WTC11 (cell line): ENCODE measurements at regions not wholly inside any gene's neighbourhood (a gene's known extent, or its start where the extent isn't known, plus 50 kb on each side); places are given as distances from the start of the nearest gene placed in this dataset.

Source experiments
- ATAC-seq: fragments of 200-7000 bp; cut with Tn5 transposase; 2 replicates; pipeline ENCODE4 v1.10.0; 2021; ENCODE audit warnings: mild to moderate bottlenecking, moderate library complexity
- CTCF ChIA-PET: fragments of 300-600 bp; sonication (Branson Sonifier 250); formaldehyde crosslinking; loops from one replicate; lab custom pipeline; 2021; ENCODE audit warnings: antibody characterized with exemption; lab: Charles Lee
- POLR2A ChIA-PET: fragments of 350-600 bp; sonication (Branson Sonifier 250); formaldehyde crosslinking; loops from one replicate; lab custom pipeline; 2021; ENCODE audit warnings: antibody characterized with exemption; lab: Charles Lee
- DNase-seq: peaks from one replicate; pipeline ENCODE4 v3.0.0; 2021; ENCODE audit warnings: low spot score
- H3K27ac Mint-ChIP-seq: 2 replicates; pipeline ENCODE4 v1.8.0; 2021; ENCODE audit warnings: mixed read lengths
- H3K27me3 Mint-ChIP-seq: 2 replicates; pipeline ENCODE4 v1.8.0; 2021; ENCODE audit warnings: low read depth, mild to moderate bottlenecking, moderate library complexity, mixed read lengths
- H3K36me3 Mint-ChIP-seq: 2 replicates; pipeline ENCODE4 v1.8.0; 2021; ENCODE audit warnings: mixed read lengths
- H3K4me1 Mint-ChIP-seq: 2 replicates; pipeline ENCODE4 v1.8.0; 2022; ENCODE audit warnings: mixed read lengths
- H3K4me3 Mint-ChIP-seq: 2 replicates; pipeline ENCODE4 v1.8.0; 2021; ENCODE audit warnings: mild to moderate bottlenecking, moderate library complexity, mixed read lengths
- H3K9me3 Mint-ChIP-seq: 2 replicates; pipeline ENCODE4 v1.8.0; 2021; ENCODE audit warnings: mixed read lengths
- CREM ChIP-seq: sonication (generic); formaldehyde crosslinking; IDR thresholded peaks from 2 replicates; pipeline ENCODE4 v1.8.1; 2022; ENCODE audit warnings: mild to moderate bottlenecking, missing genetic modification reagents, moderate library complexity
- ELF4 ChIP-seq: sonication (generic); formaldehyde crosslinking; IDR thresholded peaks from 2 replicates; pipeline ENCODE4 v1.8.1; 2022; ENCODE audit warnings: low read depth, mild to moderate bottlenecking, moderate library complexity, missing genetic modification reagents
- EMX1 ChIP-seq: fragments of 250-450 bp; sonication (Bioruptor Pico); IDR thresholded peaks from 2 replicates; pipeline ENCODE4 v1.8.0; 2021; ENCODE audit warnings: mild to moderate bottlenecking
- FOXJ3 ChIP-seq: sonication (generic); formaldehyde crosslinking; IDR thresholded peaks from 2 replicates; pipeline ENCODE4 v1.9.0; 2021; ENCODE audit warnings: missing genetic modification reagents, mild to moderate bottlenecking, borderline replicate concordance
- FOXK1 ChIP-seq: sonication (generic); formaldehyde crosslinking; IDR thresholded peaks from 2 replicates; pipeline ENCODE4 v1.8.0; 2022; ENCODE audit warnings: mild to moderate bottlenecking, moderate library complexity, missing genetic modification reagents
- KAT7 ChIP-seq: sonication (generic); formaldehyde crosslinking; IDR thresholded peaks from 2 replicates; pipeline ENCODE4 v1.8.1; 2023; ENCODE audit warnings: missing genetic modification reagents, mild to moderate bottlenecking, borderline replicate concordance
- NFE2L1 ChIP-seq: sonication (generic); formaldehyde crosslinking; IDR thresholded peaks from 2 replicates; pipeline ENCODE4 v1.8.1; 2023; ENCODE audit warnings: missing genetic modification reagents
- OVOL2 ChIP-seq: fragments of 250-450 bp; sonication (Bioruptor Pico); IDR thresholded peaks from 2 replicates; pipeline ENCODE4 v1.9.0; 2021; ENCODE audit warnings: mild to moderate bottlenecking, borderline replicate concordance
- PRRX2 ChIP-seq: fragments of 250-450 bp; sonication (Bioruptor Pico); IDR thresholded peaks from 2 replicates; pipeline ENCODE4 v1.8.0; 2021; ENCODE audit warnings: mild to moderate bottlenecking
- SMAD3 ChIP-seq: sonication (generic); formaldehyde crosslinking; IDR thresholded peaks from 2 replicates; pipeline ENCODE4 v1.8.0; 2022; ENCODE audit warnings: missing genetic modification reagents, mild to moderate bottlenecking, borderline replicate concordance
- SOX15 ChIP-seq: fragments of 250-450 bp; sonication (Bioruptor Pico); IDR thresholded peaks from 2 replicates; pipeline ENCODE4 v1.9.0; 2021; ENCODE audit warnings: mild to moderate bottlenecking
- TCF7 ChIP-seq: sonication (generic); formaldehyde crosslinking; IDR thresholded peaks from 2 replicates; pipeline ENCODE4 v1.8.0; 2022; ENCODE audit warnings: mild to moderate bottlenecking, low read depth, missing genetic modification reagents, moderate library complexity
- TP53 ChIP-seq: sonication (generic); formaldehyde crosslinking; IDR thresholded peaks from 2 replicates; pipeline ENCODE4 v1.8.1; 2023; ENCODE audit warnings: mild to moderate bottlenecking, missing genetic modification reagents
- ZNF121 ChIP-seq: sonication (generic); formaldehyde crosslinking; IDR thresholded peaks from 2 replicates; pipeline ENCODE4 v1.8.0; 2023; ENCODE audit warnings: missing genetic modification reagents
- ZNF416 ChIP-seq: fragments of 250-450 bp; sonication (Bioruptor Pico); IDR thresholded peaks from 2 replicates; pipeline ENCODE4 v1.9.0; 2021; ENCODE audit warnings: mild to moderate bottlenecking, inconsistent platforms
- TF ChIP-seq, protein P1 (sequence below): sonication (generic); formaldehyde crosslinking; IDR thresholded peaks from 2 replicates; pipeline ENCODE4 v1.8.1; 2023; ENCODE audit warnings: mild to moderate bottlenecking, missing genetic modification reagents, moderate library complexity
- TF ChIP-seq, protein P2 (sequence below): sonication (generic); formaldehyde crosslinking; IDR thresholded peaks from 2 replicates; pipeline ENCODE4 v1.8.1; 2022; ENCODE audit warnings: mild to moderate bottlenecking, missing genetic modification reagents, moderate library complexity, borderline replicate concordance
- TF ChIP-seq, protein P3 (sequence below): sonication (generic); formaldehyde crosslinking; conservative IDR thresholded peaks from 2 replicates; pipeline ENCODE4 v1.8.1; 2022; ENCODE audit warnings: mild to moderate bottlenecking, missing genetic modification reagents
- TF ChIP-seq, protein P4 (sequence below): fragments of 250-450 bp; sonication (Bioruptor Pico); conservative IDR thresholded peaks from 2 replicates; pipeline ENCODE4 v1.9.0; 2021; ENCODE audit warnings: mild to moderate bottlenecking
- TF ChIP-seq, protein P5 (sequence below): fragments of 250-450 bp; sonication (Bioruptor Pico); IDR thresholded peaks from 2 replicates; pipeline ENCODE4 v1.9.0; 2021; ENCODE audit warnings: moderate library complexity, mild to moderate bottlenecking, inconsistent platforms, borderline replicate concordance
- TF ChIP-seq, protein P6 (sequence below): fragments of 200-600 bp; IDR thresholded peaks from 2 replicates; pipeline ENCODE4 v1.8.0; 2022; ENCODE audit warnings: antibody characterized with exemption
- TF ChIP-seq, protein P7 (sequence below): sonication (generic); formaldehyde crosslinking; IDR thresholded peaks from 2 replicates; pipeline ENCODE4 v1.8.0; 2023; ENCODE audit warnings: missing genetic modification reagents
- TF ChIP-seq, protein P8 (sequence below): fragments of 250-450 bp; sonication (Bioruptor Pico); IDR thresholded peaks from 2 replicates; pipeline ENCODE4 v1.9.0; 2021; ENCODE audit warnings: mild to moderate bottlenecking
- TF ChIP-seq, protein P9 (sequence below): sonication (generic); formaldehyde crosslinking; IDR thresholded peaks from 2 replicates; pipeline ENCODE4 v1.8.0; 2022; ENCODE audit warnings: missing genetic modification reagents

DNA sequence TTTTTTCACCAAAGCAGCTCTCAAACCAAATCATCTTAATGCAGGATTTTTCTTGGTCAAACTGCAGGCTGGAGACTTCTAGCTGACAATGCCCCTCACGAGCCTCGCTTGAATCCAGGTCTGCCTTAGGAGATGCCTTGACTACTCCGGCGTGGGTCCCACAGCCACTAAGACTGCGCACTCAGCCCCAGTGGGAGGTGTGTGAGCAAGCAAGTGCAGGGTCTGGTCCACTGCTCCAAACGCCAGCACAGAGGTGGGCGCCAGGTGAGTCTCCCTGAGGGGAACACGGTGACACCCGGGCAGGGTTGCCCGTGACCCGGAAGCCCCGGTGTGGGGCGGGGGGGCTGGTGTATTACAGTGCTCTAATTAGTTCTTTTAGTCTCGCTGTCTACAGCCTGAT lies 838.3 kb downstream of the NLGN4X start:
- no peak overlapping the region for H3K4me3 Mint-ChIP-seq
- no peaks in the 10 kb centered on the region for H3K27me3 Mint-ChIP-seq
- CTCF ChIA-PET = no interaction called here
- H3K9me3 Mint-ChIP-seq = peaks cover 19% of the 10 kb centered on the region
- no peaks in the 10 kb centered on the region for H3K4me1 Mint-ChIP-seq
- TF ChIP-seq FOXK1 (CRISPR knock-in tag) = no peak
- no peak for TF ChIP-seq SMAD3
- TF ChIP-seq, protein P1, sequence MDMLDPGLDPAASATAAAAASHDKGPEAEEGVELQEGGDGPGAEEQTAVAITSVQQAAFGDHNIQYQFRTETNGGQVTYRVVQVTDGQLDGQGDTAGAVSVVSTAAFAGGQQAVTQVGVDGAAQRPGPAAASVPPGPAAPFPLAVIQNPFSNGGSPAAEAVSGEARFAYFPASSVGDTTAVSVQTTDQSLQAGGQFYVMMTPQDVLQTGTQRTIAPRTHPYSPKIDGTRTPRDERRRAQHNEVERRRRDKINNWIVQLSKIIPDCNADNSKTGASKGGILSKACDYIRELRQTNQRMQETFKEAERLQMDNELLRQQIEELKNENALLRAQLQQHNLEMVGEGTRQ (CRISPR knock-in tag) = no peak
- TF ChIP-seq, protein P2, sequence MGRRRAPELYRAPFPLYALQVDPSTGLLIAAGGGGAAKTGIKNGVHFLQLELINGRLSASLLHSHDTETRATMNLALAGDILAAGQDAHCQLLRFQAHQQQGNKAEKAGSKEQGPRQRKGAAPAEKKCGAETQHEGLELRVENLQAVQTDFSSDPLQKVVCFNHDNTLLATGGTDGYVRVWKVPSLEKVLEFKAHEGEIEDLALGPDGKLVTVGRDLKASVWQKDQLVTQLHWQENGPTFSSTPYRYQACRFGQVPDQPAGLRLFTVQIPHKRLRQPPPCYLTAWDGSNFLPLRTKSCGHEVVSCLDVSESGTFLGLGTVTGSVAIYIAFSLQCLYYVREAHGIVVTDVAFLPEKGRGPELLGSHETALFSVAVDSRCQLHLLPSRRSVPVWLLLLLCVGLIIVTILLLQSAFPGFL (CRISPR knock-in tag) = no peak
- TF ChIP-seq, protein P3, sequence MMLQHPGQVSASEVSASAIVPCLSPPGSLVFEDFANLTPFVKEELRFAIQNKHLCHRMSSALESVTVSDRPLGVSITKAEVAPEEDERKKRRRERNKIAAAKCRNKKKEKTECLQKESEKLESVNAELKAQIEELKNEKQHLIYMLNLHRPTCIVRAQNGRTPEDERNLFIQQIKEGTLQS (CRISPR knock-in tag) = no peak
- no peak for TF ChIP-seq PRRX2 (CRISPR knock-in tag)
- TF ChIP-seq ELF4 = no peak
- TF ChIP-seq, protein P4, sequence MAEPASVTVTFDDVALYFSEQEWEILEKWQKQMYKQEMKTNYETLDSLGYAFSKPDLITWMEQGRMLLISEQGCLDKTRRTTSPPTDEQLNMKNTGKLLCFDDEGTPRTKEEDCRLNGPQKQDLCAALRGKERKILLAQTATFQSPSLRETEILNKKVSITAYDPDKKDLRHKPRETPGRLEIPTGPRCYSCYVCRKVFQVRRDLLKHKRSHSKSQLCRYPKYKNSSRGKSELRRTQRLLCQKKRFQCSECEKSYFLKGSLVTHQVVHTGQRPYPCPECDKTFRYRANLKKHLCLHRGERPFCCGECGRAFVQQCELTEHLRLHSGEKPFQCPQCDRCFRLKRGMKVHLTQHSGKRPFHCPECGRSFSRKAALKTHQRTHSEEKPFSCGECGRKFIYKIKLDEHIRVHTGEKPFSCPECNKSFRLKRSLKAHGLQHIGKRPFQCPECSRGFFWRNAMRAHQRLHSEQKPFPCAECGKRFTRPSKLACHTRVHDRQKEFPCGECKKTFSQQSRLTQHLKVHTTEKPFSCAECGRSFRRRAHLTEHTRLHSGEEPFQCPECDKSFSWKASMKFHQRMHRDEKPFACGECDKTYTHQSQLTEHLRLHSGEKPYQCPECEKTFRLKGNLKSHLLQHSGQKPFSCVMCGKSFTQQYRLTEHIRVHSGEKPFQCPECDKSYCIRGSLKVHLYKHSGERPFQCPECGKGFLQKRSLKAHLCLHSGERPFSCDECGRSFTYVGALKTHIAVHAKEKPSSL (CRISPR knock-in tag) = no peak
- TF ChIP-seq ZNF416 (CRISPR knock-in tag) = no peak
- TF ChIP-seq FOXJ3 (CRISPR knock-in tag) = no peak
- TF ChIP-seq TCF7 (CRISPR knock-in tag) = no peak
- TF ChIP-seq, protein P5, sequence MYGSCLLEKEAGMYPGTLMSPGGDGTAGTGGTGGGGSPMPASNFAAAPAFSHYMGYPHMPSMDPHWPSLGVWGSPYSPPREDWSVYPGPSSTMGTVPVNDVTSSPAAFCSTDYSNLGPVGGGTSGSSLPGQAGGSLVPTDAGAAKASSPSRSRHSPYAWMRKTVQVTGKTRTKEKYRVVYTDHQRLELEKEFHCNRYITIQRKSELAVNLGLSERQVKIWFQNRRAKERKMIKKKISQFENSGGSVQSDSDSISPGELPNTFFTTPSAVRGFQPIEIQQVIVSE = no peak
- no peak for TF ChIP-seq SOX15 (CRISPR knock-in tag)
- TF ChIP-seq, protein P6, sequence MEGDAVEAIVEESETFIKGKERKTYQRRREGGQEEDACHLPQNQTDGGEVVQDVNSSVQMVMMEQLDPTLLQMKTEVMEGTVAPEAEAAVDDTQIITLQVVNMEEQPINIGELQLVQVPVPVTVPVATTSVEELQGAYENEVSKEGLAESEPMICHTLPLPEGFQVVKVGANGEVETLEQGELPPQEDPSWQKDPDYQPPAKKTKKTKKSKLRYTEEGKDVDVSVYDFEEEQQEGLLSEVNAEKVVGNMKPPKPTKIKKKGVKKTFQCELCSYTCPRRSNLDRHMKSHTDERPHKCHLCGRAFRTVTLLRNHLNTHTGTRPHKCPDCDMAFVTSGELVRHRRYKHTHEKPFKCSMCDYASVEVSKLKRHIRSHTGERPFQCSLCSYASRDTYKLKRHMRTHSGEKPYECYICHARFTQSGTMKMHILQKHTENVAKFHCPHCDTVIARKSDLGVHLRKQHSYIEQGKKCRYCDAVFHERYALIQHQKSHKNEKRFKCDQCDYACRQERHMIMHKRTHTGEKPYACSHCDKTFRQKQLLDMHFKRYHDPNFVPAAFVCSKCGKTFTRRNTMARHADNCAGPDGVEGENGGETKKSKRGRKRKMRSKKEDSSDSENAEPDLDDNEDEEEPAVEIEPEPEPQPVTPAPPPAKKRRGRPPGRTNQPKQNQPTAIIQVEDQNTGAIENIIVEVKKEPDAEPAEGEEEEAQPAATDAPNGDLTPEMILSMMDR = no peak
- TF ChIP-seq, protein P7, sequence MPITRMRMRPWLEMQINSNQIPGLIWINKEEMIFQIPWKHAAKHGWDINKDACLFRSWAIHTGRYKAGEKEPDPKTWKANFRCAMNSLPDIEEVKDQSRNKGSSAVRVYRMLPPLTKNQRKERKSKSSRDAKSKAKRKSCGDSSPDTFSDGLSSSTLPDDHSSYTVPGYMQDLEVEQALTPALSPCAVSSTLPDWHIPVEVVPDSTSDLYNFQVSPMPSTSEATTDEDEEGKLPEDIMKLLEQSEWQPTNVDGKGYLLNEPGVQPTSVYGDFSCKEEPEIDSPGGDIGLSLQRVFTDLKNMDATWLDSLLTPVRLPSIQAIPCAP (CRISPR knock-in tag) = no peak
- no peak for TF ChIP-seq OVOL2
- H3K27ac Mint-ChIP-seq = no peak overlapping the region
- no peaks in the 10 kb centered on the region for H3K36me3 Mint-ChIP-seq
- ATAC-seq (no peak), DNase-seq (no peak)
- POLR2A ChIA-PET = no interaction called here

DNA sequence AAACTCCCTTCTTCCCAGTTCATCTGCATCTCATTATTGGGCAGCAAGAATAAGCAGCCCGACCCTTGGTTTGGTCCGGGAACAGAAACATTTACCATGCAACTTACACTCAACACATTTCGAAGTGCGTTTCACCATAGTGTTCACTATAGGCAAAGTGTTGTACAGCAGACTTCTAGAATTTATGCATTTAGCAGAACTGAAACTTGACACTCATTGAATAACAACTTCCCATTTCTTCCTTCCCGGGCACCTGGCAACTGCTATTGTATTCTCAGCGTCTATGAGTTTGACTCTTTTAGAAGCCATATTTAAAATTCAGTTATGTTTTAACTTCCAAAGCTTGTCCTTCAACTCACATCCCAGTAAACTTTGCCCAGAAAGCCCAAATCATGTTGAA lies 840.6 kb downstream of the NLGN4X start:
- ChIA-PET CTCF (no interaction called here), POLR2A (no interaction called here)
- Mint-ChIP-seq H3K4me3 (no peak overlapping the region), H3K9me3 (peaks cover 19% of the 10 kb centered on the region), H3K4me1 (no peaks in the 10 kb centered on the region), H3K27ac (no peak overlapping the region), H3K27me3 (no peaks in the 10 kb centered on the region), H3K36me3 (no peaks in the 10 kb centered on the region)
- DNase-seq (no peak), ATAC-seq (no peak)
- no peak for TF ChIP-seq TP53 (CRISPR knock-in tag)
- TF ChIP-seq EMX1 = no peak
- TF ChIP-seq CREM = no peak
- TF ChIP-seq KAT7 (CRISPR knock-in tag) = no peak
- TF ChIP-seq, protein P8, sequence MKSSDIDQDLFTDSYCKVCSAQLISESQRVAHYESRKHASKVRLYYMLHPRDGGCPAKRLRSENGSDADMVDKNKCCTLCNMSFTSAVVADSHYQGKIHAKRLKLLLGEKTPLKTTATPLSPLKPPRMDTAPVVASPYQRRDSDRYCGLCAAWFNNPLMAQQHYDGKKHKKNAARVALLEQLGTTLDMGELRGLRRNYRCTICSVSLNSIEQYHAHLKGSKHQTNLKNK (CRISPR knock-in tag) = no peak
- no peak for TF ChIP-seq ZNF121
- TF ChIP-seq NFE2L1 (CRISPR knock-in tag) = no peak
- TF ChIP-seq, protein P9, sequence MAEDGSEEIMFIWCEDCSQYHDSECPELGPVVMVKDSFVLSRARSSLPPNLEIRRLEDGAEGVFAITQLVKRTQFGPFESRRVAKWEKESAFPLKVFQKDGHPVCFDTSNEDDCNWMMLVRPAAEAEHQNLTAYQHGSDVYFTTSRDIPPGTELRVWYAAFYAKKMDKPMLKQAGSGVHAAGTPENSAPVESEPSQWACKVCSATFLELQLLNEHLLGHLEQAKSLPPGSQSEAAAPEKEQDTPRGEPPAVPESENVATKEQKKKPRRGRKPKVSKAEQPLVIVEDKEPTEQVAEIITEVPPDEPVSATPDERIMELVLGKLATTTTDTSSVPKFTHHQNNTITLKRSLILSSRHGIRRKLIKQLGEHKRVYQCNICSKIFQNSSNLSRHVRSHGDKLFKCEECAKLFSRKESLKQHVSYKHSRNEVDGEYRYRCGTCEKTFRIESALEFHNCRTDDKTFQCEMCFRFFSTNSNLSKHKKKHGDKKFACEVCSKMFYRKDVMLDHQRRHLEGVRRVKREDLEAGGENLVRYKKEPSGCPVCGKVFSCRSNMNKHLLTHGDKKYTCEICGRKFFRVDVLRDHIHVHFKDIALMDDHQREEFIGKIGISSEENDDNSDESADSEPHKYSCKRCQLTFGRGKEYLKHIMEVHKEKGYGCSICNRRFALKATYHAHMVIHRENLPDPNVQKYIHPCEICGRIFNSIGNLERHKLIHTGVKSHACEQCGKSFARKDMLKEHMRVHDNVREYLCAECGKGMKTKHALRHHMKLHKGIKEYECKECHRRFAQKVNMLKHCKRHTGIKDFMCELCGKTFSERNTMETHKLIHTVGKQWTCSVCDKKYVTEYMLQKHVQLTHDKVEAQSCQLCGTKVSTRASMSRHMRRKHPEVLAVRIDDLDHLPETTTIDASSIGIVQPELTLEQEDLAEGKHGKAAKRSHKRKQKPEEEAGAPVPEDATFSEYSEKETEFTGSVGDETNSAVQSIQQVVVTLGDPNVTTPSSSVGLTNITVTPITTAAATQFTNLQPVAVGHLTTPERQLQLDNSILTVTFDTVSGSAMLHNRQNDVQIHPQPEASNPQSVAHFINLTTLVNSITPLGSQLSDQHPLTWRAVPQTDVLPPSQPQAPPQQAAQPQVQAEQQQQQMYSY (CRISPR knock-in tag) = no peak
